ENCODE measurements at regions not wholly inside any gene's neighbourhood (a gene's known extent, or its start where the extent isn't known, plus 50 kb on each side); places are given as distances from the start of the nearest gene placed in this dataset.

DNA sequence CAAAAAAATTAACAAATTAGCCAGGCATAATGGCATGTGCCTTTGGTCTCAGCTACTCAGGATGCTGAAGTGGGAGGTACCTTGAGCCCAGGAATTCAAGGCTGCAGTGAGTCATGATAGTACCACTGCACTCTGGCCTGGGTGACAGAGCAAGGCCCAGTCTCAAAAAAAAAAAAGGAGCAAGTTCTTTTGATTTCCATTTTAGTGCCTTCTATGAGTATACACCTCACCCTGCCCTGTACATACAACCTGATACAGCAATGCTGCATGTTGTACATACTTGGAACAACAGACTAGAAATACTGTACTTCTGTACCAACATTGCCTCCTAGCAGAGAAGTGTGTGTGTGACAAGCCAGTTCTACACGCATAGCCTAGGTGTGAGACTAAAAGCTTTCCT, 97.3 kb upstream of the CARMIL1 start:
- in situ Hi-C loops (cut with MboI; ENCODE audit: low sequenced_read_pairs, unreplicated experiment), result no loop called here
- DNase-seq (ENCODE audit: low spot score), result no peak
- TF ChIP-seq CTCF (IDR thresholded peaks at IDR 0.05; ENCODE audit: borderline replicate concordance, control extremely low read depth, extremely low read depth, insufficient read depth, missing control alignments), result no peak

- TF ChIP-seq CTCF (IDR thresholded peaks at IDR 0.05; ENCODE audit: borderline replicate concordance, control extremely low read depth, extremely low read depth, insufficient read depth, missing control alignments), result no peak
- in situ Hi-C loops (cut with MboI; ENCODE audit: low sequenced_read_pairs, unreplicated experiment), result no loop called here
Observed at GRCh38 chr6:25186919-25187318, 92.3 kb upstream of the CARMIL1 start.

DNA sequence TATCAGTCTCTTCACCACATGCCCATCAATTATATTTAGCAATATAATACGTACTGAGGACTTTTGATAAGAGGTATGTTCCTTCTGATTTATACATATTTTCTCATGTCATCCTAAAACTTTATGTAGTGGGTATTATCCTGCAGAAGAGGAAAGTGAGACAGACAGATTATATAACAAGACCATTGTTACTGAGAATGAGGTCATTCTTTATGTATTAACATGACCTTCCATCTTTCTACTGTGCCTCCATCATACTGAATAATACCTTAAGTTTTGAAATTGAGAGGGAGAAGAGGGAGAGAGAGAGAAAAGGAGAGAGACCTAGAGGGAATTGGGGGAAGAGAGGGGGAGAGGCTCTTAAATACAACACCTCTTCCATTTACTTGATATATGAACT, 90.9 kb upstream of the CARMIL1 start:
- in situ Hi-C loops (cut with MboI; ENCODE audit: low sequenced_read_pairs, unreplicated experiment), result no loop called here
- no peak for DNase-seq (ENCODE audit: low spot score)

More at GRCh38 chr6:25186919-25187318, 92.3 kb upstream of the CARMIL1 start:
- no peak for DNase-seq (ENCODE audit: low spot score)

DNA sequence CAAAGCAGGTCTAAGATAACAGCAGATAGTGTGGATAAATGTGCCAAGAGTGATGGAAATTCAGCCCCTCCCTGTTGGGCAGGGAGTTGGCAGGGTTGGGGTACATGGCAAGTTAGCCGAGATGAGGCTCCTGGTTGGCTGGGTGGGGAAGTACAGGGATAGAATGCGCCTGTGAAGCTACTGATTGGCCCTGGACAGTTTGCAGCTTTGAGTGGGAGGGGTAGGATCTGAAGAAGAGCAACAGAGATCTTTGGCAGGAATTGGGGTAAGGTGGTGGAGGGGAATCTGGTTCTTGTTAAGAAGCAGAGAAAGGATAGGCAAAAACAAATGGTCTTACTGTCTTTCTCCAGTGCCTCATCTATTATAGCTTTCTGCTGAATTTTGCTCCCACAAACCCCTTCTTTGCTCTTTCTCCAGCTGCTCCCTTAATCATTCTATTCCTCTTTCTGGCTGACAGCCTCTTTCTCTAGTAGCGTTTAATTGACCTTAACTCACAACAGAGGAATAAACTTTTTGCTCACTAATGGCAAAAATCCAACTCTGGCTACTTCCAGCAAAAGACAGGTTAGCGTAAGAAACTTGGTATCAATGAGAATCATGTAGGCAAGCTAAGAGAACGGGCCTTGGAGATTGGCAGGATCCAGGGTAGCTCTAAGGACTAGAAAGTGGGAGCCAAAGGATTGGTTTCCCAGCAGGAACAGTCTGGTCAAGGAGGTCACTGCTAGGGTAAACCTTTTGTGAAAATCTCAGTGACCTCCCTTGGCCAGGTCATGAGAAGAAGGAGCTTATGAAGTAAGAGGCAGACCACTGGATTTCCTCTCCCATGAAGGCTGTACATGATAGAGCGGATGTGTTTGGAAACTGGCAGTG, 86.3 kb upstream of the CARMIL1 start:
- no peak for TF ChIP-seq CTCF (IDR thresholded peaks at IDR 0.05; ENCODE audit: borderline replicate concordance, control extremely low read depth, extremely low read depth, insufficient read depth, missing control alignments)
- in situ Hi-C loops (cut with MboI; ENCODE audit: low sequenced_read_pairs, unreplicated experiment), result no loop called here
- no peak for DNase-seq (ENCODE audit: low spot score)

More for the DNA sequence above, 90.9 kb upstream of the CARMIL1 start:
- no peak for TF ChIP-seq CTCF (IDR thresholded peaks at IDR 0.05; ENCODE audit: borderline replicate concordance, control extremely low read depth, extremely low read depth, insufficient read depth, missing control alignments)

DNA sequence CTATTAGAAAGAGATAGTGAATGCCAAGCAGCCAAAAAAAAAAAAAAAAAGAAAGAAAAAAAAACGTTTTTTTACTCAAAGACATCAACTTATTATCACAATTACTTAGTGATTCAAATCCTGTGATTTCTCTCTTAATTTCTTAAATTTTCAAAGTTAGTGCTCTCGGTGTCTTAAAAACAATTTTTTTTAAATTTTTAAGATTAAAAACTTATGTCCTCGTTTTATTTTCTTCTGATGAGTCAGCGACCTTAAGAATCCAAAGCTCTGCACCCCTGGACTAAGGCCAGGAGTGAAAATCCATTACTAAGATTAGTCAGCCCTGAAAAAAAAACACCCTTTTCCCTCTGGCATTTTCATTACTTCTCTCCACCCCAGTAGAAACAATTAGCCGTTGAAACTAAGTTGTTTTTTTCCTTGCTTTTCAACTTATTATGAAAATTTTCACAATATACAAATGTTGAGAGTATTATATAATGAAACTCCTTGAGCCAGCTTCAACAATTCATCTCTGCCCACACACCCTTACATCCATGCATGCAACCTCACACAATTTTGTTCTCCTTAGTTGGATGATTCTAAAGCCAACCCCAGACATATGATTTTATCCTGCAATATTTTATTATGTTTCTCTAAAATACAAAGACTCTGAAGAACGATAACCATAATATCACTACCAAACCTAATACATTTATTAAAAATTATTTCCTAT, 85.6 kb upstream of the CARMIL1 start:
- DNase-seq (ENCODE audit: low spot score), result no peak
- no peak for TF ChIP-seq CTCF (IDR thresholded peaks at IDR 0.05; ENCODE audit: borderline replicate concordance, control extremely low read depth, extremely low read depth, insufficient read depth, missing control alignments)
- in situ Hi-C loops (cut with MboI; ENCODE audit: low sequenced_read_pairs, unreplicated experiment), result no loop called here

GRCh38 chr6:25194172-25194678, 84.9 kb upstream of the CARMIL1 start:
- TF ChIP-seq CTCF (IDR thresholded peaks at IDR 0.05; ENCODE audit: borderline replicate concordance, control extremely low read depth, extremely low read depth, insufficient read depth, missing control alignments), result no peak
- DNase-seq (ENCODE audit: low spot score), result no peak
- in situ Hi-C loops (cut with MboI; ENCODE audit: low sequenced_read_pairs, unreplicated experiment), result no loop called here
